Fibroblast of skin of right biceps (primary cell): ENCODE measurements at regions not wholly inside any gene's neighbourhood (a gene's known extent, or its start where the extent isn't known, plus 50 kb on each side); places are given as distances from the start of the nearest gene placed in this dataset.
A peak's percentile ranks its signal among the peaks of the same experiment; 100 is the strongest.

Source experiments
- DNase-seq: peaks from one replicate; pipeline ENCODE4 v3.0.0-alpha.2; 2013

DNA sequence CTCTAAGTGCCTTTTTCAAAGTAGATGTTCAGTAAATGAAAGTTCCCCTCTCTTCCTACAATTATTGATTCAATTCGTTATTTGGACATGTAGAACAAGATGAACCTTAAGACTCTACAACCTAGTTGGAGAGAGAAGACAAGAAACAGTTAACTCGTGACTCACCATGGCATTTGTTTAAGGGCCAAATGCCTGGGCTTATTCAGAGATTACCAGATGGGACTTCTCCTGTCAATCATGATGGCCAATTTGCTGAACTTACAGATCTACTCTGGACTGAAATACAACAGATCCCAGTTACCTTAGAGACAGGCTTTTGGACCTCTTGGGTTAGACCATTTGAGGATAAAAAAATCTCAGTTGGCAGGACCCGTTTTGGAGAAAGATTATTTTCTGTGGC is 93.5 kb downstream of the C1orf94 start:
- peak; percentile 44 for DNase-seq

- DNase-seq: no peak
These were observed 95.4 kb downstream of the C1orf94 start for GRCh38 chr1:34272152-34272551.

DNA sequence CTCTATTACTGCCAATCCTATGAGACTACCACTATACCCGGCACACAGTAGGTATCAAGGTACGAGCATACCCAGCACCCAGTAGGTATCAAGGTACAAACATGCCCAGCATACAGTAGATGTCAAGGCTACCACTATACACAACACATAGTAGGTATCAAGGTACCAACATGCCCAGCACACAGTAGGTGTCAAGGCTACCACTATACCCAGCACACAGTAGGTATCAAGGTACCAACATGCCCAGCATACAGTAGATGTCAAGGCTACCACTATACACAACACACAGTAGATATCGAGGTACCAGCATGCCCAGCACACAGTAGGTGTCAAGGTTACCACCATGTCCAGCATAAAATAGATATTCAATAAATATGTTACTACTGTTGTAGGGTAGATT is 98.4 kb downstream of the C1orf94 start:
- DNase-seq: no peak

DNA sequence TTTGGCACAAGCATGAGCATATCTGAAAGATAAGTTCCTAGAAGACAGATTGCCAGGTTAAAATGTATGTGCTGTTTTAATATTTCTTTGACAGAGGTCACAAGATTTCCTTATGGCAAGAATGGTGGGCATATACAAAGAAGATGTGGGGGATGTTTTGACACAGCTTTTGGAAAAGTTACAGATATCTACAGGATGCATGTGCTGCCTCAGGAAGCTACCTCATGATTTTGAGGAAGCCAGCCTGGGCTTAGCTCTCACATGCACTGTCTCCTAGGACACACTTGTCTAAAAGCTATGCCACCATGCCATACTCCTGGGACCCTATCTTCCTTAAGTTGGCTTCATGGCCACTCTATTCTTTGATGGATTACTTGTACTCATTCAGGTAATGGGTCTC is 99.9 kb downstream of the C1orf94 start:
- DNase-seq: no peak

GRCh38 chr1:34277150-34277549 is 100.4 kb downstream of the C1orf94 start:
- DNase-seq: no peak

DNA sequence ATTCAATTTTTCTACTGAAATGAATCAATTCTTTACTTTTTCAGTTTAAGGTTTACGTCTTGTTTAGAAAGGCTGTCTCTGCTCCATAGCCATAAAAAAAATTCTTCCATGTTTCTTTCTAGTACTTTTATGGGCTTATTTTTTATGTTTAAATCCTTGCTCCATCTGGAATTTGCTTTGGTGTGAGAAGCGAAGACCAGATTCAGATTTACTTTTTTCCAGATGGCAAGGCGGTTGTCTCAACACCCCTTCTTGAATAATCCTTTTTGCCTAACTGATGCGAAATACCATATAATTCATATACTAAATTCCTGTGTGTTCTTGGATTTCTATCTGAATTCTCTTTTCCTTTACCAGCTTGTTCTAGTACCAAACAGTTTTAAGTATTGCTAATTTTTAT is 101.5 kb downstream of the C1orf94 start:
- DNase-seq: no peak

DNA sequence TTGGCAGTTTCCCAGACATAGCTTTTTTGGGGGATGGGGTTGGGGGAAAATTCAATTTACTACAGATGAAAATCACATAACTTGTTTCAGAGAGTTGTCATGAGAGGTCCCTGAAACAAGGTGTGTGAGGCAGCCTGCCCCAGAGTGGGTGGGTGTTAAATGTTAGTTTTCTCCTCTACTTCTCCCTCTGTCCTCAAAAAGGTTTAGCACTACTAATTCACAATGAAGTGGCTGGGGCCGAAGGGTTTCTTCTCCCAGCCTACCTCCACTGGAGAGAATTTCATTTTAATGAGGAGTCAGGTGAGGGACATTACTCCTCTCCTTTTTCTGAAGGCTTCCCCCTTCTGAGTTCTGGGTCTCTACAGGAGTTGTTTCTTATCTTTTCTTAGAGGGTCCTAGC is 103.3 kb downstream of the C1orf94 start:
- no peak for DNase-seq

- no peak for DNase-seq
These were observed 103.8 kb downstream of the C1orf94 start for GRCh38 chr1:34280509-34280908.

GRCh38 chr1:34283142-34283541 is 106.4 kb downstream of the C1orf94 start:
- DNase-seq: no peak

DNA sequence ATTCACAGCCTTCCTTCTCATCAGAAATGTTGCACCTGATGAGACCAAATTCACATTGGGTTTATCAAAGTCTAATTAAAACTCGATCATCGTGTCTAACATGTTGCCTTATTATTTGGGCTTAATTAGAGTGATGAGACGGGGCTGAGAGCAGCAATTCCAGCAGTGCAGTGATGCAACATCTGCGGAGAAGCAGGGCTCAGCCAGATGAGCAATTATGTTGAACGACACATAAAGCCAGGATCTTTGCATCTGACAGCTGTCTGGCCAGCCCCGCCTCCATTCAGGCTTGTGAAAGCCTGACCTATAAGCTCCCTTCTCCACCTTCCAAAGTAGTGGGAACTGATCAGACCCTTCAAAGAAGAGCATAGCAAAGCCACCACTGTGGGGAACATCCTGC is 109.8 kb downstream of the C1orf94 start:
- DNase-seq: no peak

DNA sequence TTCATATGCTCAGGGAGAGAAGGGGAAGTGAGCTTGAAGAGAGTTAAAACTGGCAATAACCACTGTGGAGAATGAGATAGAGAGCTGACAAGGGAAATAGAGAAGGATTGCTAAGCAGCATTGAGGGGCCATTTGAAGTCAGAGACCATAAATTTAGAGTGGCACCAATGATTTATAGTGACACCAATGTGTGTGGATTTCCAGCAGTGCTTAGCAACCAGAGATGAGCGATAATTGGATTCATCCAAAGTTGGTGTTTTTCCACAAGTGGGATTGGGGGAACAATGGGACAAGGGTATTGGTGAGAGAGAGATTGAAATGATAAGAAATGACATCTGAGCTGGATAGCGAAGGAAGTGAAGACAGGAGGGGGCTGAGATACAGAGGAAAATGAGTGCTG is 114.1 kb downstream of the C1orf94 start:
- no peak for DNase-seq

DNA sequence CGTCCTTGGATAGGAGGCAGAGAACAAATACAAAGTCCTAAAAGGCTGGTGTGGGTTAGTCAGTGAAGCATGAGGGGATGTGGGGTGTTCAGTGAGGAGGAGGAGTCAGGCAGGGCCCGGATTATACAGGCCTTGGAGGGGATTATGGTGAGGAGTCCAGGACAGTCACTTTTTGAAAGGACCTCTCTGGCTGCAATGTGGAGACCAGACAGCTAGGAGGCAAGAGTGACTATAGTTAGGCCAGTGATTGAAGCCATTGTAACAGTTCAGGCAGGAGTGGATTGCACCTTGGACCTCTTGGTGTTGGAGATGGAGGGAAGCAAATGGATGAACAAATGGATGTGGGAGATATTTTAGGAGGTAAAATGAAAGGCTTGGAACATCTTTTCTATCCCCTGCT is 115.8 kb downstream of the C1orf94 start:
- DNase-seq: peak; percentile 3

DNA sequence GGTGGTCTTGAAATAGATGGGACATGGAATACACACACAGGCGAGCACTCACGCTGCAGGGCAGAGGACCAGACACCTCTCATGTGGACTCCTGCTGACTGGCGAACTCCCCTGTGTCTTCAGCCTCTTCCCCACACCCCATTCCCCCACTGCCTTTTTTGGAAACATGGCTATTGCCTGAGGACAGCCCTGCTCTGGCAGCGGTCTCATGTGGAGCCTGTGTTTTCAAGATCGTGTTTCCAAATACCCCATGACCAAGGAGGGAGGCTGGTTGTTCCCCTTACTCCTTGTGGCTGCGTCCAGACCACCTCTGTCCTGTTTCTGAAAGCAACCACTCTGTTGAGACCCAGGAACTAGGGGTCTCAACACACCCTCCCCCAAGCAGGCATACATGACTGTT is 119.4 kb downstream of the C1orf94 start:
- DNase-seq: no peak

DNA sequence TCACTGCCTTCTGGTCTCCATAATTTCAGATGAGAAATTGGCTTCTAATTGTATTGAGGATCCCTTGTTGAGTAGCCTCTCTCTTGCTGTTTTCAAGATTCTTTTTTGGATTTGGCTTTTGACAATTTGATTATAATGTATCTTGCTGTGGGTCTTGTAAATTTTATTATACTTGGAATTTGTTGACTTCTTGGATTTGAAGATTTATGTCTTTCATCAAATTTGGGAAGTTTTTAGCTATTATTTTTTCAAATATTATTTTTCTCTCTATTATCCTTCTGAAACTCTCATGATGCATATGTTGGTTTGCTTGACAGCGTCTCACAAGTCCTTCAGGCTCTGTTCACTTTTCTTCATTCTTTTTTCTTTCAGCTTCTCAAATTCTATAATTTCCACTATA is 126.1 kb downstream of the C1orf94 start:
- DNase-seq: no peak

GRCh38 chr1:34303218-34303617 is 126.5 kb downstream of the C1orf94 start:
- DNase-seq: no peak

DNA sequence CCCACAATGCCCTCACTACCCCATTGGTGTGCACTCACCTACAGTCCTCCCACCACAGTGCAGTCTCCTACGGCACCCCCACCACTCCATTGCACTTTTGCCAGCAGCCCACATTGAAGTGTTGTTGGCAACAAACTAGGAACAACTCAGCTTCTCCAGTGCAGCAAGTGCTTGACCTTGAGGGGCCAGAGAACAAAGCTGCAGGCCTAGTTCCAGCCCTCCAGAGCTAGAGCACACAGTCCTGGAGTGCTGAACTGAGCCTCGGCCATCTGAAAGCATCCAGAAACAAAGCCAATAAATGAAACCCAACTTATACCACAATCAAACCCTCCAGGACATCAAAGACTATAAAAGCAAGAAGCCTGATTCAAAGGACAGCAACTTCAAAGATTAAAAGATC is 129.9 kb downstream of the C1orf94 start:
- no peak for DNase-seq

DNA sequence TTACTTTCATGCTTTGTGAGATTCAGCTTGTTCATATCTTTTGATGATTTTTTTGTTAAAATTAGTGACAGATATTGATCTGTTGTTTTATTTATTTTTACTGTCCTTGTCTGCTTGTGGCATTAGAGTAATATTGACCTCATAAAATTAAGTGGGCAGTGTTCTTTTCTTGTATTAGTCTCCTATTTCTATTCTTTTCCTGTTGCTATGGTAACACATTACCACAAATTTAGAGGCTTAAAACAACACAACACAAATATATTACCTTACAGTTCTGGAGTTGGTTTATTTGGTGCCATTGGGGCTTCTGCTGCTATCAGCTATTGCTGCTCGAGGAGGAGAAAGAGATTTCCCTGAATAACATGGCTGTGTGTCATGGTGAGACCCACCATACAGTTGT is 135.7 kb downstream of the C1orf94 start:
- DNase-seq: no peak

- DNase-seq: no peak
These were observed 139.3 kb downstream of the C1orf94 start for GRCh38 chr1:34315974-34316373.

DNA sequence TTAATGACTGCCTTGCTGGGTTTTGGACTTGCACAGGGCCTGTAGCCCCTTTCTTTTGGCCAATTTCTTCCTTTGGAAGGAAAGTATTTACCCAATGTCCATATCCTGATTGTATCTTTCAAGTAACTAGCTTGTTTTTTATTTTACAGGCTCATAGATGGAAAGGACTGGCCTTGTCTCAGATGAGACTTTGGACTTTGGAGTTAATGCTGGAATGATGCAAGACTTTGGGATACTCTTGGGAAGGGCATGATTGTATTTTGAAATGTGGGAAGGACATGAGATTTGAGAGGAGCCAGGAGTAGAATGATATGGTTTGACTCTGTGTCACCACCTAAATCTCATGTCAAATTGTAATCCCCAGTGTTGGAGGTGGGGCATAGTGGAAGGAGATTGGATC is 140.1 kb downstream of the C1orf94 start:
- no peak for DNase-seq

- DNase-seq: peak; percentile 70
These were observed 142.5 kb downstream of the C1orf94 start for GRCh38 chr1:34319218-34319617.

GRCh38 chr1:34320053-34320669 is 143.5 kb downstream of the C1orf94 start:
- peak; percentile 78 for DNase-seq

GRCh38 chr1:34322969-34323368 is 146.3 kb downstream of the C1orf94 start:
- no peak for DNase-seq

DNA sequence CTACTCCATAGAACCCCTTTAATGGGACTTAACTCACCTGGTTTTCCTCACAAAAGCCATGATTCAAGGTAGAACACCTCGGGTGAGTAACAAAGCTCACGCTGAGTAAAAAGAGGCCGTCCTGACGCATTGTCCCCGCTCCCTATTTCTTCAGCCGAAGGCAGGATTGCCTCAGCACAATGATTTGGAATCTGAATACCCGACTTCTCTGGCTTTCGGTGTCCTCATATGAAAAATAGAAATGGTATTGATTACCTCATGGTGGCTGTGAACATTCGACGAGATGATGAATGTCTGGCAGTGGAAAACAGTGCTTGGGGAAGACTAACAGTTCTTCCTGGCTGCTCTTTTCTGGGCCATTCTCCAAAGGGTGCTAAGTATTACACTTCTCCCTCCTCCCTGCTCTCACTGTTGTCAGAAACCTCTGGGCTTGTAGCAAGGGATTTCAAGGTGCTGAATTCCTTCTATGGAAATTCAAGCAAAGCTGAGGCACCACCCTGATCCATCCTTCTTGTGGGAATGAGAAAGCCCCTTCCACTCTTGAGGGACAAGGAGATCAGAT is 148.3 kb downstream of the C1orf94 start:
- no peak for DNase-seq

- DNase-seq: no peak
These were observed 151.6 kb downstream of the C1orf94 start for GRCh38 chr1:34328281-34328799.

DNA sequence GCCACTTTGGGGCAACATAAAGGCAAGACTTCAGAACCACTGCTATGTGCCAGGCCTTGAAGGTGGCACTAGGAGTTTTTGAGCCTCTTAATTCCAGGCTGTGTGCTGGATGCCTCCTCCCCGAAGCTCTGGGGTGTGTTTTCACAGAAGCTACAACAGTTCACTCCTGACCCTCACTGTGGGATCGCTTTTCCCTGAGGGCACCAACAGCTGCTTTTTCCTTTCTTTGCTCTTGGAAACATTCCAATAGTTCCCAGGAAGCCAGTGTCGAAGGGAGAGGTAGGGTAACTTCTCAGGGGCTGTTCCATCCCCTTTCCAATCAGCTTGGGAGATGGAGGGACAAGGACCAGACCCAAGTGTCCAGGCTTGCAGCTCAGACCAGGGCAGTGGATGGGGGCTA is 153.4 kb downstream of the C1orf94 start:
- DNase-seq: no peak
